Body of pancreas (tissue), 4 donors: ENCODE measurements at regions not wholly inside any gene's neighbourhood (a gene's known extent, or its start where the extent isn't known, plus 50 kb on each side); places are given as distances from the start of the nearest gene placed in this dataset.

Experiments used
- POLR2A ChIP-seq, 3 donors: fragments of 450-650 bp; IDR thresholded peaks; one replicate each; pipeline ENCODE4 v1.6.1; 2016; ENCODE audit warnings: antibody characterized with exemption in 3 of 3, mild to moderate bottlenecking in 2 of 3
- TF ChIP-seq, protein P1 (sequence below), 7 experiments: fragments of 450-650 bp in 4 of 7; fragments of 200-600 bp in 3 of 7; sonication (generic) in 3 of 7; IDR thresholded peaks; one replicate each; pipeline ENCODE4 v1.5.1; 2016 to 2019; ENCODE audit warnings: antibody characterized with exemption in 7 of 7

DNA sequence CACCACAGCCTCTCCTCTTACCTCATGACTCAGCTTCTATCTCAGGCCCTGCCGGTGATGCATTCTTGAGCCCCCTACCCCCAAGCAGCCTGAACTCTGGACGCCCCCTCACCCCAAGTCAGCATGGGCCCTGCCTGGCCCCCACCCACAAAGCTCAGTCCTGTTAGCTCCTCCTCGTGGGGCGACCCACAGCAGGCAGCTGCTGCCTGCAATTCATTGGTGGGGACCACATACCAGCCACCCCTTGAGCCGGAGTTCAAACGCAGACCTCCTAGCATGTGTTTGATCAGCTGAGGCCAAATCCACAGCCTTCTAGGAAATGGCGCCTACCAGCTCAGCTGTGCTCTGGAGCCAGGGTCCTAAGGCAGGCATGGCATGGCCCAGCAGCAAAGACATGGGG lies 111.8 kb downstream of the EFNB1 start:
- TF ChIP-seq, protein P1, sequence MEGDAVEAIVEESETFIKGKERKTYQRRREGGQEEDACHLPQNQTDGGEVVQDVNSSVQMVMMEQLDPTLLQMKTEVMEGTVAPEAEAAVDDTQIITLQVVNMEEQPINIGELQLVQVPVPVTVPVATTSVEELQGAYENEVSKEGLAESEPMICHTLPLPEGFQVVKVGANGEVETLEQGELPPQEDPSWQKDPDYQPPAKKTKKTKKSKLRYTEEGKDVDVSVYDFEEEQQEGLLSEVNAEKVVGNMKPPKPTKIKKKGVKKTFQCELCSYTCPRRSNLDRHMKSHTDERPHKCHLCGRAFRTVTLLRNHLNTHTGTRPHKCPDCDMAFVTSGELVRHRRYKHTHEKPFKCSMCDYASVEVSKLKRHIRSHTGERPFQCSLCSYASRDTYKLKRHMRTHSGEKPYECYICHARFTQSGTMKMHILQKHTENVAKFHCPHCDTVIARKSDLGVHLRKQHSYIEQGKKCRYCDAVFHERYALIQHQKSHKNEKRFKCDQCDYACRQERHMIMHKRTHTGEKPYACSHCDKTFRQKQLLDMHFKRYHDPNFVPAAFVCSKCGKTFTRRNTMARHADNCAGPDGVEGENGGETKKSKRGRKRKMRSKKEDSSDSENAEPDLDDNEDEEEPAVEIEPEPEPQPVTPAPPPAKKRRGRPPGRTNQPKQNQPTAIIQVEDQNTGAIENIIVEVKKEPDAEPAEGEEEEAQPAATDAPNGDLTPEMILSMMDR (IDR thresholded peaks at IDR 0.05) = no peak
- no peak for TF ChIP-seq POLR2A (IDR thresholded peaks at IDR 0.05)
